GM18873 (cell line): ENCODE measurements at regions not wholly inside any gene's neighbourhood (a gene's known extent, or its start where the extent isn't known, plus 50 kb on each side); places are given as distances from the start of the nearest gene placed in this dataset.
A peak's percentile ranks its signal among the peaks of the same experiment; 100 is the strongest.

Experiments
- ATAC-seq: cut with Tn5 transposase; IDR thresholded peaks from one replicate; pipeline ENCODE4 v1.9.1; 2021; ENCODE audit warnings: mild to moderate bottlenecking, moderate library complexity, moderate number of reproducible peaks; ENCODE audit not compliant: unreplicated experiment, low FRiP score

DNA sequence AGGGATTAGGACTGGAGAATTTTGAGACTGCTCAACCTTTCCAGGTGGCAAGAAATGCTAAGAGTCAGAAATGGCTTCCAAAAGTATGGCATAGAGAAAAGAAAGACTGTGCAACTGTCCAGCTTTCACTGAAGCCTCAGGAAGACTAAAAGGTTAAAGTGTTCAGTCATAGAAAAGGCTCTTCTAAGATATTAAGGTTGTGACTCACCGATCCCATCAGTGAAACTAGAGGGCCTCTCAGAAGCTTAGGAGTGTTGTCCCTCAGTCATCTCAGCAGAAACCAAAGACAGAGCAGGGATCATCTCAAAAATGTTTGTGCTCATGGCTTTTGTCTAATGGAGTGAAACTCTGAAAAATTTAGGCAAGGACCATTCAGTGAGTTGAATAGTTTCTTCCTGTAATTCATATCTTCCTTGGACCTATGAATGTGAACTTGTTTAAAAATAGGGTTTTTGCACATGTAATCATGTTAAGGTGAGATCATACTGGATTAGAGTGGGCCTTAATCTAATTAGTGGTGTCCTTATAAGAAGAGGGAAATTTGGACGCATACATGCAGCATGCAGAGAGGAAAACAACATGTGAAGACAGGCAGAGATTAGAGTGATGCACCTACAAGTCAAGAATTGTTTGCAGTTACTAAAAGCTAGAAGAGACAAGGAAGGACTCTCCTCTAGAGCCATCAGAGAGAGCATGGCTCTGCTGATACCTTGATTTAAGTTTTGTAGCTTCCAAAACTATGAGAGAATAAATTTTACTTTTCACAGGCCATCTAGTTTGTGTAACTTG is 71.3 kb downstream of the RPE65 start:
- ATAC-seq: no peak

DNA sequence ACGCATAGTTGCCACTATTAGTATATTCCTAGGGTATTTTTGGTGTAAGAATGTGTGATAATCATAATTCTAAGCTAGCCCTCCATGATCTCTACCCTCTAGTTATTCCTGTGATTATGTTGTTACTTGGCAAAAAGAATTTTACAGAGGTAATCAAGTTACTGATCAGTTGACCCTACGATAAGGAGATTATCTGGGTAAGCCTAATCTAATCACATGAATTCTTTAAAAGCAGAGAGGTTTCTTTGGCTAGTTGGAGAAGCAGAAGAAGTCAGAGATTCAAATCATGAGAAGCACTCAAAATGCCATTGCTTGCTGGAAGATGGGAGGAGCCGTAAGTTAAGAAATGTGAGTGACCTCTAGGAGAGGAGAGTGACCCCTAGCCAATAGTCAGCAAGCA is 72.7 kb downstream of the RPE65 start:
- no peak for ATAC-seq

GRCh38 chr1:68376441-68376840 is 73.3 kb downstream of the RPE65 start:
- ATAC-seq: no peak

DNA sequence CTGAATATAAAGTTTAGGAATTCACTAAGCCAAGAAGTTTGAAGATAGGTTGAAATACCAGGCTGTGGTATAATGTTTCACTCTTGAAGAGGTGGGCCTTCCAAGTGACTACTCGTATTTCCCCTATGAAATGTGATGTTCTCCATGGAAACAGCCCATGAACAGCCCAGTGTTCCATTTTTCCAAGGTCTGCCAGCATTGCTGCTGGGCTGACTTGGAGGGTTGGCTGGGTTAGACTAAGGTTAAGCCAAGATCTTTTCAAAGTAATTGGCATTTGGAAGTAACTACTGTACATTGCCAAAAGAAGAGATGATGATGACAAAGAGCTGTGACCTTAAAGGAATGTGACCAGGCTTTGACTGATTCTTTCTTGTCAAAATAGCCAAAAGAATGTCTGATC is 73.8 kb downstream of the RPE65 start:
- no peak for ATAC-seq

GRCh38 chr1:68373173-68373572 is 76.6 kb downstream of the RPE65 start:
- no peak for ATAC-seq

GRCh38 chr1:68372487-68372886 is 77.3 kb downstream of the RPE65 start:
- no peak for ATAC-seq

GRCh38 chr1:68370101-68370915 is 79.4 kb downstream of the RPE65 start:
- ATAC-seq: no peak

DNA sequence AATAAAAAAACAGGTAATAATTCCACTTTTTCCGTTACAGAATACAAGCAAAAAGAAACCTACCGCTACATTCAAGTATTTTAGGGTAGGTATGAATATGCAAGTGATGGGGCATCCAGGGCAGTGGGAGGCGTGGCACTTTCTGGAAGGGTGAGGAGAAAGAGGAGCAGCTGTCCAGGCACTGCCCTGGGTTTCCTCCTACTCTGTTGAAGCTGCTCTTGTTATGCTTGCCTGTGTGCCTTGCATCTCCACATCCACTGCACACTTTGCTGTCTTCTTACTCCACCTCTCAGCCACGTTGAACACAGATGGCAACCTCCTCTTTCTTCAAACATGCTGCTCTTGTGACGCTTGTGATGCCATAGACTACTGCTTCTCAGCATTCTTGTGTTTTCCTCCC is 83.2 kb downstream of the RPE65 start:
- ATAC-seq: no peak

DNA sequence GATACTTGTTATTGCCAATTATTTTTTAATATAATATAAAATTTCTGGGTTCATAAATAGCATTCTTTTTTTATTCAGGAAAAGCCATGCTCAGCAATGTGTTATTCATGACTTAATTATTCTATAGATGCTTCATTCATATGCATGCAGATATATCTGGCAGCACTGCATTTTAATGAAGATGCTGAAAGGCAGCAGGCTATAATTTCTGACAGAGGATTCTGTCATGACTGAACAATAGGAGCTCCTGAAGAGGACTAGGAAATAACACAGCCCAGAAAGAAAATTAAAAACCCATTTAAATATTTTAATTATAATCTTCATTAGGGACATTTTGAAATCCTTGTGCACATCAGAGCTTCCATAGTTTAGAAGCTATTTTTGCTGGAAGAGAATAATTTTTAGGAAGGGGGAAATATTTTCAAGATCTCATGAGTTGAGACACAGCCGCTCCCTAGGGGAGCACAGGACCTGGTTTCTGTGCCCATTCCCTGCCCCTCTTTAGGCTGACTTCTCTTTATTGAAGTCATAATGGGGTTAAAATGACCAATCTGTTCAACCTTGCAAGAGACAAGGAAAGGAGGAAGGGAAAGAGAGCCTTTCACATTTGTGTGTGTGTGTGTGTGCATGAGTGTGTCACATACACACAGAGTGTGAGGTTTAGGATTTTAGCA is 83.9 kb downstream of the RPE65 start:
- ATAC-seq: no peak

DNA sequence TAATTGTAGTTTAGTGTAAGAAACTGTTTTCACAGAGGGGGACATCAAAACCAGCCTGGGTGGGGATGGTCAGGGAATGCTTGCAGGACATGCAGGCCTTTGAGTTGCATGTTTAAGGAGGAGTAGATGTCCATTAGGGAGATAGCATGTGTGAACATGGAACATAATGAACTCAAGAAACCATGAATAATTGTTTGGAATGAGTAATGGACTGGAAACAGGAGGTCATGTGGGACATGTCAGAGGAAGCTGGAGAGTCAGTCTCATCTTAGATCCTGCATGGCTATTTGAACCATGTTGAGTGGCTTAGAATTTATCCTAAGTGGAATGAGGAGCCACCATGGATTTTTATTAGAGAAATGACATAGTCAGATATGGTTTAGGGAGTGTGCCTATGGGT is 86.4 kb downstream of the RPE65 start:
- ATAC-seq: no peak

GRCh38 chr1:68361346-68361910 is 88.3 kb downstream of the RPE65 start:
- ATAC-seq: no peak

GRCh38 chr1:68359045-68359444 is 90.7 kb downstream of the RPE65 start:
- no peak for ATAC-seq

- no peak for ATAC-seq
Observed at GRCh38 chr1:68358439-68358838, 91.3 kb downstream of the RPE65 start.

GRCh38 chr1:68355614-68356013 is 94.1 kb downstream of the RPE65 start:
- no peak for ATAC-seq

GRCh38 chr1:68352202-68352601 is 97.6 kb downstream of the RPE65 start:
- ATAC-seq: no peak

DNA sequence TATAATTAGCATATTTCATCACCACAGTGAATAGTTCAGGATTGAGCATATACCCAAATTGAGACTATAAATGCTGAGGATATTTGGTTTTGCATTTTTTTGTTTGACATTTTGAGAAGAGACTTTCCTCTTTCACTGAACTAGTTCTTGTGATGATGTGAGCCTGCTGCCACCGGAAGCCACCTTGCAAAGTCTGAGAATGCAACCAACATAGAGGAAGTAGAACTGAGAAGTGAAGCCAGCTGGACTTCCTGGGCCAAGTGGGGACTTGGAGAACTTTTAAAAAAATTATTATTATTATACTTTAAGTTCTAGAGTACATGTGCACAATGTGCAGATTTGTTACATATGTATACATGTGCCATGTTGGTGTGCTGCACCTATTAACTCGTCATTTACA is 102.3 kb downstream of the RPE65 start:
- peak; percentile 95 for ATAC-seq

DNA sequence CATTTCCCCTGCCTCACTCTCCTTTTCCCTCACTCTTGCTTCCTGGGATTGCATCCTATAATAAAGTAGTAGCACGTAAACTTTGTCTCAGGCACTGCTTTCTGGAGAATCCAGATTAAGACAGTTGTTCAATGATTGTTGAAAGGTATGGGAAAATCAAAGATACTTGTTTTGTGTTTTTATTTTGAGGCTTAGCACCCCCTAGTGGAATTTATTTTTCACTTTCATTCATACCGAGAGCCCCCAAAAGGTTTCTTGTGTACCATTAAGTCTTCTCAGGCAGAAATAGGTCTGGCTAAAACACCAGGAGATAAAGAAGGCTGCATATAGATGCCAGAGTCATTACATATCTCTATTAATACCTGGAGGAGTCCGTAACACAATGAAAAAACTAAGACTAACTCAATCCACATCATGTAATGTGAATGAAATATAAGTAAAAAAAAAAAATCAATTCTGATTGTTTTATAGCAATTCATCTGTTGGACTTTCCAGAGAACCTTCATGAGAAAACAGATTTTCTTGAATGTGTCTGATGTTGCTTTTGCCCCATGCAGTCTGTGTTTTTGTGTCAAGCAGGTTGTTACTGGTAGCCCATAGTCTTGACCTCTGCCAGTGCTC is 103.5 kb downstream of the RPE65 start:
- ATAC-seq: no peak

DNA sequence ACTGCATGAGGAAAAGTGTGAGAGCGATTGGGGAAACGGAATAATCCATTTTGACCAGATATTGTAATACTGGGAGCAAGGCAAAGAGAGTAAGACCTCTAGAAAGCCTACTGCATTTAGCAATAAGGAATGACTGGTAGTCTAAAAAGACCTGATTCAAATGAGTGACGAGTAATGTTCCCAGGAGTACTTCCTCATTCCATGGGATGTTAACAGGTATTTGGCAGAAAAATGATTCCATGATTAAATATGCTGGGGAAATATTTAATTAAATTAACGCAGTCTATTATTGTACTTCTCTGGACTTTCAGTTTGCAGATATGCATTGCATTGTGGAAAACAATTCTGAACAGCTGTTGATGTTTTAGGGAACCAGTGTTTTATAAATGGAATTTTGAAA is 105.5 kb downstream of the RPE65 start:
- no peak for ATAC-seq

GRCh38 chr1:68340951-68341350 is 108.6 kb upstream of the WLS start:
- ATAC-seq: no peak

GRCh38 chr1:68339505-68339904 is 107.2 kb upstream of the WLS start:
- no peak for ATAC-seq

DNA sequence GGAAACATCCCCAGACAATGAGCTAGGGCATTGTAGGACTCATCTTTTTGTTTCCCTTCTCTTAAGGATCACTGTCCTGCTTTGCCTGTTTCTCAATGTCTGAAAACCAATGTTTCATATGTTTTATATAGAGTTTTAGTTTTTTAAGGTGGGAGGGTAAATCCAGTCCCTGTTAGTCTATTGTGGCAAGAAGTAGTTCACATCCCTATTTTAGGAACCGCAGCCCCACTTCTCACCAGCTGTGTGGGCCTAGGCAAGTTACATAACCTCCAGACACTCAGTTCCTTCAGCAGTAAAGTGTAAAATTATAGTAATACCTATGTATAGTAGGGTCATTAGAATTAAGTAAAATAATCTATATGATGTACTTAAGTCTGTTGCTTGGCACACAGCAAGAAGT is 105.8 kb upstream of the WLS start:
- ATAC-seq: no peak
